Stimulated activated CD4-positive, alpha-beta T cell treated with anti-CD3 and anti-CD28 coated beads, Interleukin-2, amount 100 ng/mL, for 48 hours (primary cell): ENCODE measurements at regions not wholly inside any gene's neighbourhood (a gene's known extent, or its start where the extent isn't known, plus 50 kb on each side); places are given as distances from the start of the nearest gene placed in this dataset.

ENCODE experiments used
- DNase-seq, 2 donors: peaks; one replicate each; pipeline ENCODE4 v3.0.0-alpha.2; 2020

DNA sequence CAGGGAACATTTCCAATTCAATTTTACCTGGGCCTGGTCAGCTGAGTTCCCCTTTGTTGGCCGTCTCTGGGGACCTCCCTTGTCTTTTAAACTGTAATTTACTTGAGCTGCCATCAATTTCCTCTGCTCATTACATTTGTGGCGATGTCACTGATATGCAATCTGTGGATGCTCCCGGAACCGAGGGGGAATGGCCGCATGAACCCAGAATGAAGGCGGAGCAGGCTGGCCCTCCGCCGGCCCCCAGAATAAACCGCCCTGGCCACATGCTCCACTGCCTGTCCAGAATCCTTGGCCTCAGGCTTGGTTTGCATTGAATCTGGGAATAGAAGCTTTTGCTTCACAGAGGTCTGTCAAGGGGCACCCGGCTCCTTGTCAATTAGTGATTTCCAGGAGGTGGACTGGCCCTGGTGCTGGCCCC, 276.8 kb downstream of the TEX29 start:
- no peak for DNase-seq

DNA sequence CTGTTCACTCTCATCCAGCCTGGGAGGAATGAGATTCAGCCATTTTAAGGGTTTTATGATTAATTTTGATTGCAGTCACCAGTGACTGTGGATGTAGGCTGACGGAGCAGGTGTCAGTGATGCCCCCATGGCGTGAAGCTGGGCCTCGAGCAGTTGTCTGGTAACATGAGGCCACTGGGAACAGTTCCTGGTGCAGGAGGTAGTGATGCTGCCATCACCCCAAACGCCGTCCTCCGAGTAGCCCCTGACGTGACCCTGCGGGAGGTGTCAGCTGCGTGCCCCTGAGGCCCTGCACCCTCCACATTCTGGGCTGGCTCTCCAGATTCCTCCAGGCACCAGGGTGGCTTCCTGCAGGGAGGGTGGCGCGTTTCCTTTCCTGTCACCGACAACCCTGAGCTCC, 277.2 kb downstream of the TEX29 start:
- DNase-seq, result no peak

DNA sequence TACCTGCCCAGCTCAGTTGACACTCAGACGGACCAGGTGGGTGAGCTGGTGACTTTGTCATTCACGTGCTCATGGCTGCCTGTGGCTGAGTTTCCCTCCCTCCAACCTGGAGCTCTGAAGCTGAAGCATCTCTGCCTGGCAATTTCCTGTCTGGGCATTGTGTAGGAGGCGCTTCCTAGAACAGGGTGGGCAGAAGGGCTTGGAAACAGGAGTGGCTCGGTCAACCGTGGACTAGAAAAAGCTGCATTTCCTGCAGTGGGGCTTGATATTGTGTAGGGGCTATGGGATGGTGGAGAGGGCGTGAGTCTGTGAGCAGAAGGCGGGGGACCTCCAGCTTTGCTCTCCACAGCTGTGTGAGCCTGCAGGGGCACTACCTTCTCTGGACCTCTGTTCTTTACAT, 278.3 kb downstream of the TEX29 start:
- DNase-seq, result no peak

DNA sequence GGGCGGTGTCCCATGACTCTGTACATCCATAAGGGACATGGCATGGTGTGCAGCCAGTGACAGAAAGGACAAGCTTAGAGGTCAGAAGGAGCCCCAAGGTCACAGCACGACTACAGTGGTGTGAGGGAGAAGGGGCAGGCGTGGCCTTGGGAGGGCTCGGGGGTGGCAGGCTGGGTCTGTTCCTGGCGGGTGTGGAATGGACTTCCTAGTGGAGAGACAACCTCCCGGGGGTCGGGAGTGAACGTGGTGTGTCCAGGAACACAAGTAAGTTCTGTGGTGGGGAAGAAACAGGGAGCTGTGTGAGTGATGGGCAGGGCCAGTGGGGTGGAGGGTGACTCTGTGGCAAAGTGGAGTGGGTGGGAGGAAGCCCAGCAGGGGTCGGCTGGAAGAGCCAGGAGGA, 279.3 kb downstream of the TEX29 start:
- no peak for DNase-seq

DNA sequence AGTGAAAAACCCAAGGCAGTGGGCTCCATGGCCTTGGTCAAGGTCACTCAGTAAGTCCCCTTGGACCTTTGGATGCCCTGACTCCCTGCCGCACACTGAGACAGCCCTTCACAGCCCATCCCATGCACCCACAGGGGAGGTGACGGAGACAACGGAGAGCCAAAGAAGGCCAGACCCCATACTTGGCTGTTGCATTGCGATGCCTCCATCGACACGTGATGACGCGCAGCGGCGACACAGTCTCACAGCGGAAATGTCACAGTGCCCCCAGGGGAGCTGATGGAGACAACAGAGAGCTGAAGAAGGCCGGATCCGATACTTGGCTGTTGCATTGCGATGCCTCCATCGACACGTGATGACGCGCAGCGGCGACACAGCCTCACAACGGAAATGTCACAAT, 282.4 kb downstream of the TEX29 start:
- DNase-seq, result no peak

DNA sequence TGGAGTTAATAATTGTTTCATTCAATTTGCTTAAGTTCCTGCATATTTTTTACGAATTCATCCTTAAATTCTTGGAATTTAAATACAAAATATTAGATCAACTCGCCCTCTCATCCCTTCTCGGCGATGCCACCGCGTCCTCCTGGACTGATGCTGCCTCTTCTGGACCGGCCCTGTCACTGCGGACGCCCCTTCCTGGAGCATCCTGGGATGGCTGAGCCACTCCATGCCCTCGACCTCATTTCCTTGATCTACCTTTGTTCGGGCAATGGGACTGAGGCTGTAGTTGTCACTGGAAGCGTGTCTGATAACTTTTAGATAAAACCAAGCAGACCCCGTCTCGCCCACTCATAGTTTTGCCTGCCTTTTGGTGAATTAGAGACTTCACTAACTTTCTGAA, 283.7 kb downstream of the TEX29 start:
- no peak for DNase-seq

DNA sequence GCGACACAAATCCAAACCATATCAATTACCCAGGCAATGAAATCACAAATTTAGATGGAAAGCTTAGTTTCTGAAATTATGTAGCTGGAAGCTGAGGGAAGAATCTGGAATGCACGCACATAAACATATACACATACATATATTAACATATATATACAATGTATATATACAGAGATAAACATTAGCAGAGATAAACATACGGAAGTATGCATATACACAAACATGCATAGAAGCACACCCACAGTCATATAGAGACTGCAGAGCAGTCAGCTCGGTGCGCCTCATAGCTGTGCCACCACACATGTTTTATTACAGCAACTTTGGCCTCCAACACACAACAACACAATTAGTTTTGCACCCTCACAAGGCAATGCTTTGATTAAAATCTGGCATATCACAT, 288.1 kb downstream of the TEX29 start:
- no peak for DNase-seq

DNA sequence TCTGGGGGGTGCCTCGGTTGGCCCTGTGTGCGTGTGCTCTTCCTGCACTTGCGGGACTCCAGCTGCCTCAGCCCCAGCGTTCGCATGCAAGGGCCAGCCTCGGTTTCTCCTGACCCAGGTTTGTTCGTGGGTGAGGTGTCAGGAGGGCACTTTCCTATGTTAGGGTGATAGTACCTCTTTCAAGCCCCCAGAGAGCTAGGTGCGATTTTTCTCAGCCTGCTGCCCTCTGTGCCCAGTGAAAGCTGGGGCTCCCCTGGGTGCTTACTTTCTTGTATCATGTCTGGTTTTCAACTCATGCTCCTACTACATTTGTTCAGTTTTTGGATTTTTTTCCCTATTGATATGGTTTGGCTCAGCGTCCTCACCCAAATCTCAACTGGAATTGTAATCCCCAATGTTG, 289.2 kb downstream of the TEX29 start:
- DNase-seq, result no peak

DNA sequence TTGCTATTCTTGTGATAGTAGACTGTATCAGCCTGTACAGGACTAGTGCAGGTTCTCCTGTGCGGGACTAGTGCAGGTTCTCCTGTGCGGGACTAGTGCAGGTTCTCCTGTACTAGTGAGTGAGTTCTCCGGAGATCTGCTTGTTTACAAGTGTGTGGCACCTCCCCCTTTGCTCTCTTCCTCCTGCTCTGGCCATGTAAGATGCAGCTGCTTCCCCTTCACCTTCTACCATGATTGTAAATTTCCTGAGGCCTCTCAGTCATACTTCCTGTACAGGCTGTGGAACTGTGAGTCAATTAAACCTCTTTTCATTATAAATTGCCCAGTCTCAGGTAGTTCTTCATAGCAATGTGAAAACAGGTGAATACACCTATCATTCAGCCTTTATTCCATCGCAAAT, 289.6 kb downstream of the TEX29 start:
- no peak for DNase-seq

DNA sequence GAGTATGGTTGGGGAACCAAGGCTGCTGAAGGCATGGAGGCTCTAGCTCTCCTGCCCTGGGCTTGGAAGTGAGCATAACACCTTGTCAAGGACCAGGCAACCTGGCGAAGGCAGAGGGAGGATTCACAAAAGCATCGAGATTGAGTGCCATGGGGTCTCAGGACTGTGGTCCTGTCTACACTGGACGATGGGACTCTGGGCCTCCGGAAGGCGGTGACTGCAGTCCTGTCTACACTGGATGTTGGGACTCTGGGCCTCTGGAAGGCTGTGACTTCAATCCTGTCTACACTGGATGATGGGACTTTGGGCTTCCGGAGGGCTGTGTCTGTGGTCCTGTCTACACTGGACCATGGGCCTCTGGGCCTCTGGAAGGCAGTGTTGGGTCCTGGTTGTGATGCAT, 290.4 kb downstream of the TEX29 start:
- no peak for DNase-seq

DNA sequence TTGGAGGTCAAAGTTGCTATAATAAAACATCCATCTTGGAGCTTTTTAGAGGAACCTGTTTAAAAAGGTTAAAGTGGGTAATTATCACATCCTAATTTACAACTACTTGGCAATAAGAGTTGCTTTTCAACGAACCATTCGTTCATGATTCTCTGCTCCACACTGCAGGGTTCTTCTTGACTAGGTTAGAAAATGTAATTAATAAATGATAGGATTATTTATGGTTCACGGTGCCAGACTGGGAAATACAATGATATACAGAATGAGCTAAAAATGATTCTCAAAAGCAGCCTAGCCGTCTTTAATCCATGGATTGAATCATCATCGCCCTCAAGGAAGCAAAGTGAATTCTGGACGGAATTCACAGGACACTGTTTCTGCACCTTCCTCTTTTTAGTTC, 291.2 kb downstream of the TEX29 start:
- no peak for DNase-seq

DNA sequence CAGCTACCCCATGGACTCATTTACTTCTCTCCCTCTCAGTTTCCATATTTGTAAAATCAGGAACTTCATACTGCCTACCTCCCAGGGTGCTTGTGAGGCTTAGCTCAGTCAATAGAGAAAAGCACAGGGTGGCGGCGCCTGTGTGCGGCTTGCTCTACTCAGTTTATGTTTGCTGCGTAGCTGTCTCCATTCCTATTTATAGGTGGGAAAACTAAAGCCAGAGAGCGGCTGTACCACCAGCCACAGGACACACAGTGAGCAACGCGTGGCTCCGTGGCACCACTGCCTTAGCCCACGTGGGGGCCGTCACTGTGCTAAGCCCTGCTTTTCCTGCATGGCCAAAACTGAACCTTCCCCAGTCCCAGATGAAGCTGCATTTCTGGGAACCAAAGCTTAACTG, 292.4 kb downstream of the TEX29 start:
- no peak for DNase-seq

DNA sequence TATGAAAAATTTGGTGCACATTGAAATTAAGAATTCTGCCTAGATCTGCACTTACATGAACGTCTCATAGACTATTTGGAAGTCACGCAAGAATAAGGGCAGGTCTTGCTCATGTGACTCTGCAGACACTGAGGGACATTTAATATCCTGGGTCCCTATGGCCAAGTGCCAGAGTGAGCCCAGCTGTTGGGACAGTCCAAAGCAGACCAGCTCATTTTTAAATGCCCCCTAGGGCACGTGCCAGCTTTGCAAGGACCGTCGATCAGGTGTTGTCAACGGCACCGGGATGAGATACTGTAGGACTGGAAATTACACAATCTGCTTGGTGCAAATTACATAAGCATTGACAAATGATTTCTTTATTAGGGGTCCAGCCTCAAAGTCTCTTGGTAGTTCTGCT, 293.6 kb downstream of the TEX29 start:
- DNase-seq, result no peak

DNA sequence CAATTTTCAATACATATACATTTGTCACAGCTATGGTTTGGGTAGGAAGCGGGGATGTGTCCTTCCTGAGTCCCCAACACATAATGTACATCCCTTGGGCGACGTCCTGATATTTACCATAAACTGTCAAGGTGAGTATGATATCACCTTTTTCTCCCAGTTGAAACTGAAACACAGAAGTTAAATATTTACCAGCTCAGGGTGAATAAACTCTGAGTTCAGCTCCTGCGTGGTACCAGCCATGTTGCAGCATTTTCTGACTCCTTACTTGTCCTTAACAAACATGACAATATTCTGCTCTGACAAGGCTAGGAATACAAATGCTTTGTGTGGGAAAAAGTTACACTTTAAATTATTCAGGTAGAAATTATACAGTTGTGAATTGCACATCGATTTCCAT, 294.2 kb downstream of the TEX29 start:
- no peak for DNase-seq

DNA sequence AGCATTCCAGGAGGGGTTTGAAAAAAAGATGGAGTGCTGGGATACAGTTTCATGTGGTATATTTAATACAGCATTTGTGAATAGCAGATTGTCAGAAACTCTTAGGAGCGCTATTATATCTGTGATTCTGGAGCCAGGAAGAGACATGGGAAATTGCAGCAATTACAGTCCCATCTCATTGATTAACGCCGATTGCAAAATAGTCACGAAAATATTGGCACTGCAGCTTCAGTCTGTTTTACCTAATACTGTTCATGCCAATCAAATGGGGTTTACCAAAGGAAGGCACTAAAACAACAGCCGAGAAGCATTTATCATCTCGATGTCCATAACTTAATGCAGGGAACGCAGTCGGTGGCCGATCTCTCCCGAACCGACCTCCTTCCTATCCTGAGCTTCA, 295.8 kb downstream of the TEX29 start:
- DNase-seq, result no peak

DNA sequence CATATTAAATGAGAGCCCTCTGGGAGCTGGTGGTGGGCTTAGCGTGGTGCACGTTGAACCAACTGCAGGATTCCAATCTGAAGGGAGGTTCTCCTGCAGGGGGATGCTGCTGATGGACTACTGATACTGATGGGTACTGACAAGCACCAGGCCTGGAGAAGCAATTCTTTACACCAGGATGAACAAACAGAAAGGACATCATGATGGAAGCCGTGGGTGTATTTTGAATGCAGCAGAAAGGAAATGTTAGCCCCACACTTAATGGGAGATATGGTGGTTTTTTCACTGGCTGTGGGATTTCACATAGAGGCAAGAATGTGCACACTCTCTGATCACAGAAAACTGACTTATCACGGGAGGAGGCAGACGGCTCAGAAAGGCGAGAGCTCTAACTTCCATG, 299.7 kb downstream of the TEX29 start:
- no peak for DNase-seq

DNA sequence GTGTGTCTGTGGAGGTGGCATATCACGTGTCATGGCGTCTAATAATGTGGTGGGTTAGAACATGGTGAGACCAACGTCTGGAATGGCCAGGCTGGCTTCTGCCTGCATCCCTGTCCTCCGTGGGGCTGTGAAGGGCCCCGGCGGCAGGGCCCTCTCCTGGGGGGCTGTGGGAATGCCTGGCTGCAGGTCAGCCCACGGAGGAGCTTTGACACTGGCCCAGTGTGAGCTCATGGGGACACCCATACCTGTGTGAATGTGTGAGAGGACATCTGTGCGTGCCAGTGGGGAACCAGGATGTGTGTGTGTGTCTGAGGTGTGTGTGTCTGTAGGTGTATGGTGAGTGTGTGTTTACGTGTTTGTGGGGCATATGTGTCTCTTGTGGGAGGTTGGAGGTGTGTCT, 300.1 kb downstream of the TEX29 start:
- no peak for DNase-seq

DNA sequence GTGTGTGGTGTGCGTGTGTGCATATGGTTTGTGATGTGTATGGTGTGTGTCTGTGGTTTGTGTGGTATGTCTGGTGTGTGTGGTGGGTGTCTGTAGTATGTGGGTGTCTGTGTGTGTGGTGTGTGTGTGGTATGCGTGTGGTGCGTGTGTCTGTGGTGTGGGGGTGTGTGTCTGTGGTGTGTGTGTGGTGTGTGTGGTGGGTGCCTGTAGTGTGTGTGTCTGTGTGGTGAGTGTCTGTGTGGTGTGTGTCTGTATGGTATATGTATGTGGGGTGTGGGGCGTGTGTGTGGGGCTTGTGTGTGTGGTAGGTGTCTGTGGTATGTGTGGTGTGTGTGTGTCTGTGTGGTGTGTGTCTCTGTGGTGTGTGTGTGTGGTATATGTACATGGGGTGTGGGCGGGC, 300.7 kb downstream of the TEX29 start:
- DNase-seq, result no peak

DNA sequence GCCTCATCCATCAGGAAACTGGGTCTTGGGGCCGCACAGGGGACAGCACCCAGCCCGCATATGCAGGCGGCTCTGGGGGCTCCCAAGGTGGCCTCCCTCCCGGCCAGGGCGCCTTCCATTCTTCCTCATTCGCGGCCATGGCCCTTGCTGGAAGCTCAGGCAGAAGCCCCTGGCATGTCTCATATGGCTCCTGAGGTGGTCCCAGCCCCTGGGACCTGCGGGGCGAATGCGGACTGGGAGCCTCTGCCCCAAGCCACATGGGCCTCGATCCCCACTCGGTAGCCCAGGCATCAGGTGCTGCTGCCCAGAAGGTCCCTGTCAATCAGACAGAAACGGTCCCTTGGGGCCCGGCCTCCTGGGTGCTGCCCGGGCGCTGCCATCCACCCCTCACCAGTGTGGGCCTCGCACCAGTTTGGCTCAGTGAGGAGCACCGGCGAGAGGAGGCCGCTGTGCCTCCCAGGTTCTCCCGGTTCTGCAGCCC, 301.6 kb downstream of the TEX29 start:
- no peak for DNase-seq

DNA sequence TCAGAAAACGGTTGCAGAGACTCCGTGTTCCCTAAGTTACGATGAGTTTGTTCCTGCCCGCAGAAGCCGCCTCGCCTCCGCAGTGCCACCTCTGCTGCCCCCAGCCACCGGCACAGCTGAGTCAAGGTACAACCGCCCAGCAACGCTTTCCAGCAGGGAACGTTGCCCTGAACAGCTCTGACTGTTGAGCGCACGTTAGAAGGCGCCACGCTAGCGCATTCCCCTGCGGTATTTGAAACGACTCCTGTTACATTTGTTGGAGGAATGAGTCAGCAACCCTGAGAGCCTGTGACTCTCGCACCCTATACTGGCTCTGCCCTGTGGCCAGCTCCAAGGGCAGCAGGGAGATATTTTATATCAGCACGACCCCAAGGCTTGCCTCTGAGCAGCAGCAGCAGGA, 302.8 kb downstream of the TEX29 start:
- DNase-seq, result no peak

DNA sequence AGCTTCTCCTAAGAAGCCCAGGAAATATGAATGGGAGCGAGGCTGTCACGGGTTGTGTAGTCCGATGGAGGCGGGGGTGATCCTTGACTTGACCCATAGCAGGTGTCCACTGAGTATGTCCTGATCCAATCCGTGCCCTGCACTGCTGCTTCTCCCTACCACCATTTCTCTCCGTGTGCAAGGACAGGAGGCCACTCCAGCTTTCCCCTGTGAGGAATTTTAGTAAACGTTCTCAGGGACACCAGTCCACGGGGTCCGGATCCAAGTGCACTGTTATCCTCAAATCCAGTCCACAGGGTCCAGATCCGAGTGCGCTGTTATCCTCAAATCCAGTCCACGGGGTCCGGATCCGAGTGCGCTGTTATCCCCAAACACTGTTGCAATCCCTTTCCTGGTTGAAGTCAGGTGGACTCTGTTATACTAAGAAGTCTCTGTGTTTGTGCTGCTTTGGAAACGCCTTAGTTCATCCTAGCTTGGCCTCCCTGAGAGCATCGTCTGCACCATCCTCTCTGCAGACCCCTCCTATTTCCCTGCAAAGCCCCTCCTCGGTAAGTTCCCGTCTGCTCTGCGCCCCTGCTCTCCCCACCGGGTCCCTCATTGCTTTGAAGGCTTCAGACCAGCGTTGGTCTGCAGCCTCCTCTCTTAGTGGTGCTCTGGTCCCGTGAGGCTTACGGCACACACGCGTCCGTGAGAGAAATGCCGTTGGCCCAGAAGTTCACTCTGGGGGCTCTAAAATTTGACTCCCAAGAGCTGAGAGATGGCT, 303.5 kb downstream of the TEX29 start:
- DNase-seq, result no peak

DNA sequence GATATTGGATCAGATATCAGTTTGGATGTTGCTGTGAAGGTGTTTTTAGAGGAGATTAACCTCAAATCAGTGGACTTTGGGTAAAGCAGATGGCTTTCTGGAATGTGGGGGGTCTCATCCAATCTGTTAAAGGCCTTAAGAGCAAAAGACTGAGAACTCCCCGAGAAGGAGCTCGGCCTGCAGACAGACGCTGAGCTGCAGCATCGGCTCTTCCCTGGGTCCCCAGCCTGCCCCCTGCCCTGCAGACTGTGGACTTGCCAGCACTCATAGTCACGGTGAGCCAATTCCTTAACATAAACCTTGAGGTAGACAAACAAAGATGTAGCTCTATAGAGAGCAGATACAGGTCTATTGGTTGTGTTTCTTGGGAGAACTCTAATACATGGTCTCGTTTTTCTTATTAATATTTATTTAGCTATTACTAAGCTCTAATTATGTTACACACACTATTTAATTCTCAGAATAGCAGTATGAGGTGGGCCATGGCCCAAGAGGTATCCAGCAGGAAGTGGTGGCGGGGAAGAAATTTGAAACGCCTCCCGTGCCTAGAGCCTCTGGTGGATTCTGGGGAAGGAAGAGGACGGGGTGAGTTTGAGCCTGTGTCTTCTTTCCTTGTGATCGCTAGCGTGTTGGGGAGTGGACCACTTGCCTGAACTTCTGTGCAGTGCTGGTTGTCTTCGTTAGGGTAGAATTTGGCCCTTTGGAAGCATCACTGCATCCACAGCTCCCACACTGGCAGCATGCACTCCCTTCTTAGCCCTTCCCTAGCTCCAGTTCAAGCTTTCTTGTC, 305.3 kb downstream of the TEX29 start:
- DNase-seq, result no peak

DNA sequence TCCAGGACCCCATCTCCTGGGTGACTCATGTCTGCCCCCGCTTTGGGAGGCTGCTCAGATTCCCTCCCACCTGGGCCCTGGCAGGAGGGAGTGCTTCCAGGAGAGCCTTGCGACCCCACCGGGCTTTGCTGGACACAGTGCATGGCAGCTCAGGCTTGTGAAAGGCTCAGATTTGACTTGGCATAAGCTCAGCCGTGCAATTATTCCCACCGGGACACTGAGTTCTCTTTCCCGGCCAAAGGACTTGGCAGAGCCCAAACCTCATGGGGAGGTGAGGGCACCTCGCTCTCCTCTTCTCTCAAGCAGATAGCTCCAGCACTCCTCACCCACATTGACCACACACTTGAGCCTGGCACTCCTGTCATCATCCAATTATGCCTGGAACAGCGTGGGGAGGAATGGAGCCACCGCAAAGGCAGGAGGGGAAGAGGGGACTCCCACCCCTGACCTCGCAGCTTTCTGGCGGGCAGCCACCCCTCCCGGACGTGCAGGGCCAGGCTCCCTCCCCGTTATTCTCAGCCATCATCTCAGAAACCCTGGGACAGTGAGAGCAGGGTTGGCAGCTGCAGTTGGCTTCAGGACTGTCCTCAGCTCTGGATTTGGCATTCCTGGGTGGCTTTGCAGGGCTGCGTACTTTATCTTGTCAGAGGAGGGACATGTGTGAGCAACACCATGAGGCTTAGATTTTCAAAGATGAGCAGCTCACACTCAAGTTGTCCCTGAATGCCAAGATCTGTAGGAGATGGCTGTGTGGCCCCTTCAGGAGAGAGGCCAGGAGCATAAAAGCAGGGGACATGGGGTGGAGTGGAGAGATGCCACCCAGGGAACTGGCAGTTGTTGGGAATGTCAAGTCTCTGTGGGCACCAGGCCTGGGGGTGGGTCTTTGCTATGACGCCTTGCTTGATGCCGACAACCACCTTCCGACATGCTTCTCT, 306.2 kb downstream of the TEX29 start:
- no peak for DNase-seq
